Activated naive CD8-positive, alpha-beta T cell (primary cell): ENCODE measurements at regions not wholly inside any gene's neighbourhood (a gene's known extent, or its start where the extent isn't known, plus 50 kb on each side); places are given as distances from the start of the nearest gene placed in this dataset.

ENCODE experiments used
- H3K27ac Mint-ChIP-seq: one replicate; pipeline ENCODE4 v1.8.0; 2021; ENCODE audit warnings: mixed read lengths
- H3K27me3 Mint-ChIP-seq: one replicate; pipeline ENCODE4 v1.8.0; 2021; ENCODE audit warnings: mixed read lengths
- H3K36me3 Mint-ChIP-seq: one replicate; pipeline ENCODE4 v1.8.0; 2021; ENCODE audit warnings: mixed read lengths
- H3K4me1 Mint-ChIP-seq: one replicate; pipeline ENCODE4 v1.8.0; 2021; ENCODE audit warnings: low read depth, mixed read lengths
- H3K4me3 Mint-ChIP-seq: one replicate; pipeline ENCODE4 v1.8.0; 2021; ENCODE audit warnings: mild to moderate bottlenecking, mixed read lengths
- H3K9me3 Mint-ChIP-seq: one replicate; pipeline ENCODE4 v1.8.0; 2021; ENCODE audit warnings: low read depth, mixed read lengths

GRCh38 chr12:46677749-46678148 lies 148.0 kb downstream of the SLC38A4 start:
- H3K9me3 Mint-ChIP-seq = no peaks in the 10 kb centered on the region
- H3K36me3 Mint-ChIP-seq = no peaks in the 10 kb centered on the region
- no peak overlapping the region for H3K27ac Mint-ChIP-seq
- no peaks in the 10 kb centered on the region for H3K27me3 Mint-ChIP-seq
- no peak overlapping the region for H3K4me3 Mint-ChIP-seq
- H3K4me1 Mint-ChIP-seq = no peaks in the 10 kb centered on the region

DNA sequence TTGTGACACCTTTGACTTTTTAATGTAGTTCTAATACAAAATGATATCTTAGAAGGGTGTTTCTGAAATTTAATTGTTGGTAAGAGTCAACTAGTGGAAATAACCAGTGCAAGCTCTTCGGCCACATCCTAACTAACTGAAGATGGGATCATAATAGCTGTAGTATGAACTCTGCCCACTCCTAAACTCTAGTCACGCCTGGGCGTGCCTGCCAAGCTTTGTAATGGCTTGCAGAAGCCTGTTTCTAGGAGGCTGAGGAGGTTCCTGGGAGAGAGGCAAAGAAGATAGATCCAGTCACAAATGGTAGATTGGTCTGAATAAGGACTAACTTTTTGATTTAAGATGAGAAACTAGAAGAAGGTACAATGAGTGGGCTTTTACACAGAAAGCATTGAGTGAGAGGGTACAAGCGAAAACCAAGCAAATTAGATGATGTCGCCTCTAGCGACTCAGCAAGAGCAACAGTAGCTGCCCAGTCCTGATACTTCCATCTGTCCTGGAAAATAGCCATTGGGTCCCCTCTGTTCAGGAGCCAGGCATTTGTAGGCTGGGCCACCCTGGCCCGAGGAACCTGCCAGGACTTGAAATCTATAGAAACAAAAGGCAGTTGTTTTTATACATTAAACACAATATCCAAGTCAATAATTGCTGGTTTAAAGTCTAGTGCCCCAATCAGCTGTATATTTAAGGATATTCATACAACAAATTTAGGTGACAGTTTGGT lies 148.8 kb downstream of the SLC38A4 start:
- Mint-ChIP-seq H3K27ac (no peak overlapping the region), H3K4me1 (no peaks in the 10 kb centered on the region), H3K4me3 (no peak overlapping the region), H3K36me3 (no peaks in the 10 kb centered on the region), H3K27me3 (no peaks in the 10 kb centered on the region), H3K9me3 (no peaks in the 10 kb centered on the region)

DNA sequence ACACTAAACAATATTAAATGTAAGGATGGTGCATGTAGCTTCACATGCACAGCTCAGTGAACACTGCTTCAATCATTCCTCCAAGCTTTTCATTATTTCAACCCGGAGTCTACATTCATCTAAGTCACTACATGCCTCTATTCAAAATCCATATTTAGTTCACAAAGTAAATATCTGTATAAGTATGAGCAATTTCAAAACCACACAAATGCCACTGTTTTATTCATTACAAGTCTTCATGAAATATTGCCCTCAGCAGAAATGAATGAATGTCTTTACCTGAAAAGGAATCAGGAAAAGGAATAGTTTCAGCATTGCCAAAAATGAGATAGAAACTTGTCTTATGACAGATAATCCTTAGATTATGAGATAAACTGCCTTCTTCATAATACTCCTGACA lies 149.4 kb downstream of the SLC38A4 start:
- Mint-ChIP-seq H3K4me3 (no peak overlapping the region), H3K36me3 (no peaks in the 10 kb centered on the region), H3K27me3 (no peaks in the 10 kb centered on the region), H3K27ac (no peak overlapping the region), H3K9me3 (no peaks in the 10 kb centered on the region), H3K4me1 (no peaks in the 10 kb centered on the region)

DNA sequence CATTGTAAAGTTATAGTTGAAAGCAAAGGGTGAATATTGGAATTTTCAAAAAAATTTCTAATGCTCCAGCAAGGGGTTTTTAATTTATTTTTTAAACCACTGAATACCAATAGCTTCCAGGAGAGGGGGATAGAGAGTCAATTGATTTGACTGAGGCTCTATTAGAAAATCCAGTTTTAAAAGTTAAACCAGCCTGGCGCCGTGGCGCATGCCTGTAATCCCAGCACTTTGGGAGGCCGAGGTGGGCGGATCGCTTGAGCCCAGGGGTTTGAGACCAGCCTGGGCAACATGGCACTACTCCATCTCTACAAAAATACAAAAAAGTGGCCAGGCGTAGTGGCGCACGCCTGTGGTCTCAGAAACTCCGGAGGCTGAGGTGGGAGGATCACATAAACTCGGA lies 150.1 kb downstream of the SLC38A4 start:
- Mint-ChIP-seq H3K4me3 (no peak overlapping the region), H3K27ac (no peak overlapping the region), H3K9me3 (no peaks in the 10 kb centered on the region), H3K4me1 (no peaks in the 10 kb centered on the region), H3K36me3 (no peaks in the 10 kb centered on the region), H3K27me3 (no peaks in the 10 kb centered on the region)

DNA sequence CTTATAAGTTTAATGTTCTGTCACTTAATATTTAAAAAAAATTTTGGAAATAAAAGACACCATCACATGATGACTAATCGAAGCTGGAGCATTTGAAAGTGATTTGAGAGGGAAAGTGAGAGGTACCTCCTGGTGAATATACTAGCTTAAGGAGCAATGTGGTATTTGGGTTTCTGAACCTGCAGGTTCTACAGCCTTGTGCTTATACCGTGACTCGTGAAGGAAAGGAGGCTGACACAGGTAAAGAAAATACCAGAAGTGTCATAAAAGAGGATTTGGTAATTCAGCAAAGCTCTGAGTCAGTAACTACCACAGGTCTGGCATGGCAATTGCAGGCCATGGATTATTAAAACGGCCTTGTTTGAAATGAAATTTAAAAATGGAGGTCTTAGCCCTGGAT lies 151.0 kb downstream of the SLC38A4 start:
- no peaks in the 10 kb centered on the region for H3K27me3 Mint-ChIP-seq
- peaks cover 6% of the 10 kb centered on the region for H3K36me3 Mint-ChIP-seq
- H3K27ac Mint-ChIP-seq = no peak overlapping the region
- peaks cover 6% of the 10 kb centered on the region for H3K9me3 Mint-ChIP-seq
- no peaks in the 10 kb centered on the region for H3K4me1 Mint-ChIP-seq
- H3K4me3 Mint-ChIP-seq = no peak overlapping the region

DNA sequence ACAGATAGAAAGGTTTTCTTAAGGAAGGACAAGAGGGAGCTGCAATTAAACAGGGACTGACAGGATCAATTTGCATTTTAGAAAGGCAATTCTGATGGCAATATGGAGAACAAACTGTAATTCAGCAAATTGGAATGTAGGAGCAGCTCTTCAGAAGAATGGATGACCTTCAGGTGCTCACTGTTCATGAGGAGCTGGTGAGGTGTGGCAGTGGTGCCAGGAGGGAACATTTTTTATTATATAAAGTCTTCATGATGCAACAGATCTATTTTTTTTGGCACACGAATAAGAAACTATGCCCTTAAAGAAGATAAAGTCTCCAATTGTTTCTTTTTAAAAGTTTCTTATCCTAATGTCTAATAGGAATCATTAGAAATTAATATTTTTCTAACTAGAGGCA lies 151.7 kb downstream of the SLC38A4 start:
- Mint-ChIP-seq H3K9me3 (peaks cover 6% of the 10 kb centered on the region), H3K4me3 (no peak overlapping the region), H3K27ac (no peak overlapping the region), H3K4me1 (no peaks in the 10 kb centered on the region), H3K36me3 (peaks cover 6% of the 10 kb centered on the region), H3K27me3 (no peaks in the 10 kb centered on the region)

DNA sequence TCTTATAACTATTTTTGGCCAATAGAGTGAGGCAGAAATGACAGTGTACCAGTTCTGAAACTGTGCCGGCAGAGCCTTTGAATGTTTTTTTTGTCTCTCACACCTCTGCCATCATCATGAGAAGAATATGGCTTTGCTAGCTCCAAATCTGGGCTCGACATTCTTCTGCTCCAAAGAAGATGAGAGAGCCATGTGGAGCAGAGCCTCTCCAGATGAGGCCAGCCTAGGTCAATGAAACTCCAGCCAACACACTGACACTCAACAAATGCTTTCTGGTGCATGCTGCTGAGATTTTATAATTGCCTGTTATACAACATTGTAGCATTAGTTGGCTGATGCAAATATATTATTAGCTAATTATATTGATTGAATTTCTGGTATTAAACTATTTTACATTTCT lies 154.7 kb downstream of the SLC38A4 start:
- no peak overlapping the region for H3K27ac Mint-ChIP-seq
- no peaks in the 10 kb centered on the region for H3K4me1 Mint-ChIP-seq
- H3K36me3 Mint-ChIP-seq = peaks cover 11% of the 10 kb centered on the region
- H3K9me3 Mint-ChIP-seq = peaks cover 6% of the 10 kb centered on the region
- no peaks in the 10 kb centered on the region for H3K27me3 Mint-ChIP-seq
- no peak overlapping the region for H3K4me3 Mint-ChIP-seq

- Mint-ChIP-seq H3K27me3 (no peaks in the 10 kb centered on the region), H3K9me3 (peaks cover 6% of the 10 kb centered on the region), H3K4me3 (no peak overlapping the region), H3K4me1 (no peaks in the 10 kb centered on the region), H3K36me3 (peaks cover 11% of the 10 kb centered on the region), H3K27ac (no peak overlapping the region)
These were observed 155.2 kb downstream of the SLC38A4 start for GRCh38 chr12:46670636-46671035.

DNA sequence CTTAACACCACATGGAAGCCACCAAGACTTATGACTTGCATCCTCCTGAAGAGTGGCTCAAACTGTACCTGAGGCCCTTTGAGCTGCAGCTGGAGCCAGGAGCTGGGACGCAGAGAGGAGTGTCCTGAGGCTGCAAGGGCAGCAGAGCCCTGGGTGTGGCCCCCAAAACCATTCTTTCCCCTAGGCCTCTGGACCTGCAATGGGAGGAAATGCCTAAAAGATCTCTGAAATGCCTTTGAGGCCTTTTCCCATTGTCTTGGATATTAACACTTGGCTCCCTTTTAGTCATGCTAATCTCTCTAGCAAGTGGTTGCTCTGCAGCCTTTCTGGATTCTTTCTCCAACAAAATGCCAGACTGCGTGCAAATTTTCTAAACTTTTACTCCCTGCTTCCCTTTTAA lies 156.1 kb downstream of the SLC38A4 start:
- peaks cover 11% of the 10 kb centered on the region for H3K36me3 Mint-ChIP-seq
- H3K9me3 Mint-ChIP-seq = peaks cover 6% of the 10 kb centered on the region
- no peak overlapping the region for H3K27ac Mint-ChIP-seq
- peaks cover 2% of the 10 kb centered on the region for H3K4me1 Mint-ChIP-seq
- no peak overlapping the region for H3K4me3 Mint-ChIP-seq
- H3K27me3 Mint-ChIP-seq = no peaks in the 10 kb centered on the region

DNA sequence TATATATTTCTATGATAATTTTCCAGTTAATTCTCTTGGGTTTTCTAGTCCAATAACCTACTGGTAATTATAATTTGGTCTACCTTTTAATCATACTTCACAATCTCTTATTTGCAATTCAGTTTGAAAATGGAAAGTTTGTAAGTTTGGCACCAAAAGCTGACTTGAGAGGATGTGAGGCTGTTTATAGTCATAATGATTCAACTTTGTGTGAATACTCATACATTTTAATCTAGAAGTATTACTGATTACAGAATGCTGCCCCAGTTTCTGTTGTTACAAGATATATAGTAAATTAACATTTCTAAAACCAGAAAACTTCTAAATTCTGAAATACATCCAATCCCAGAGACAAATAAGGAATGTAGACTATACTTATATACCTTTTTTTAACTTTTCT lies 158.2 kb downstream of the SLC38A4 start:
- Mint-ChIP-seq H3K9me3 (peaks cover 6% of the 10 kb centered on the region), H3K4me1 (peaks cover 2% of the 10 kb centered on the region), H3K4me3 (no peak overlapping the region), H3K27me3 (no peaks in the 10 kb centered on the region), H3K27ac (no peak overlapping the region), H3K36me3 (peaks cover 11% of the 10 kb centered on the region)

- Mint-ChIP-seq H3K27ac (peak overlapping the region; percentile 43), H3K9me3 (no peaks in the 10 kb centered on the region), H3K36me3 (peaks cover 6% of the 10 kb centered on the region), H3K4me3 (no peak overlapping the region), H3K27me3 (no peaks in the 10 kb centered on the region), H3K4me1 (peaks cover 21% of the 10 kb centered on the region)
These were observed 161.0 kb downstream of the SLC38A4 start for GRCh38 chr12:46664761-46665287.

GRCh38 chr12:46663318-46663717 lies 162.5 kb downstream of the SLC38A4 start:
- H3K4me1 Mint-ChIP-seq = peaks cover 28% of the 10 kb centered on the region
- no peak overlapping the region for H3K4me3 Mint-ChIP-seq
- no peak overlapping the region for H3K27ac Mint-ChIP-seq
- no peaks in the 10 kb centered on the region for H3K27me3 Mint-ChIP-seq
- H3K36me3 Mint-ChIP-seq = peaks cover under 1% of the 10 kb centered on the region
- no peaks in the 10 kb centered on the region for H3K9me3 Mint-ChIP-seq

DNA sequence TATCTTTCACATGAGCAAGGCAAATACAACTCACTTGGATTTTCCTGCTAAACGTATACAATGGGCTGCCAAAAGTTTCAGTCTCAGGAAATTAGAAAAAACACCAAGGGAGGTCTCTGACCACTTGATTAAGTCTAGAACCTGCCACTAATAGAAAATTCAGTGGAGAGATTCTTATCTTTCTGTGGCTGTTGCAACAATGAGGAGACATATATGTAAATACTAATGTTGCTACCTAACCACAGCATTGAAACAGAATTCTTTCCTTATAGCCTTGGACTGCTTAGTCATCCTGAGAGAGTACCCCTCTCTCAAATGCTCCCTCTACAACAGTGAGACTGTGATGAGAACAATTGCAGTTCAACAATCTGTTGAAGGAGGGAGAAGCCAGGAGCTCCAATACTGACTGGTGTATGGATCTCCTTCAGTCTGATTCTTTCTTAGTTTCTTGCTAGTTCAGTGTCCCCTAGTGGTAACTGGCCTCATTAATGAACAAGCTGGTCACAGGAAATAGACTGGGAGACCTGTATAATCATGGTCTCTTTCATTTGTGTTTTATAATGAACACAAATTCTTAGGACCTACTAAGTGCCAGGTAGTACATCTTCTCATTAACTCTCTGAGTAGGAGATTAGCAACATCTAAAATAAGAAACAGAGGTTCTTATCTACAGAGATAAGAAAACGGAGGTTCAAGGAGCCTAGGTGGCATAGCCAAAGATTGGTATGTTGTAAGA lies 164.5 kb downstream of the SLC38A4 start:
- no peaks in the 10 kb centered on the region for H3K27me3 Mint-ChIP-seq
- H3K27ac Mint-ChIP-seq = no peak overlapping the region
- no peaks in the 10 kb centered on the region for H3K9me3 Mint-ChIP-seq
- peaks cover 28% of the 10 kb centered on the region for H3K4me1 Mint-ChIP-seq
- H3K36me3 Mint-ChIP-seq = no peaks in the 10 kb centered on the region
- no peak overlapping the region for H3K4me3 Mint-ChIP-seq

GRCh38 chr12:46660719-46661109 lies 165.1 kb downstream of the SLC38A4 start:
- Mint-ChIP-seq H3K36me3 (no peaks in the 10 kb centered on the region), H3K27ac (no peak overlapping the region), H3K4me1 (peaks cover 28% of the 10 kb centered on the region), H3K27me3 (no peaks in the 10 kb centered on the region), H3K9me3 (no peaks in the 10 kb centered on the region), H3K4me3 (no peak overlapping the region)

- no peaks in the 10 kb centered on the region for H3K36me3 Mint-ChIP-seq
- peaks cover 28% of the 10 kb centered on the region for H3K4me1 Mint-ChIP-seq
- no peak overlapping the region for H3K4me3 Mint-ChIP-seq
- no peaks in the 10 kb centered on the region for H3K9me3 Mint-ChIP-seq
- no peaks in the 10 kb centered on the region for H3K27me3 Mint-ChIP-seq
- H3K27ac Mint-ChIP-seq = no peak overlapping the region
These were observed 165.5 kb downstream of the SLC38A4 start for GRCh38 chr12:46660276-46660675.
